ENCODE measurements at regions not wholly inside any gene's neighbourhood (a gene's known extent, or its start where the extent isn't known, plus 50 kb on each side); places are given as distances from the start of the nearest gene placed in this dataset.

DNA sequence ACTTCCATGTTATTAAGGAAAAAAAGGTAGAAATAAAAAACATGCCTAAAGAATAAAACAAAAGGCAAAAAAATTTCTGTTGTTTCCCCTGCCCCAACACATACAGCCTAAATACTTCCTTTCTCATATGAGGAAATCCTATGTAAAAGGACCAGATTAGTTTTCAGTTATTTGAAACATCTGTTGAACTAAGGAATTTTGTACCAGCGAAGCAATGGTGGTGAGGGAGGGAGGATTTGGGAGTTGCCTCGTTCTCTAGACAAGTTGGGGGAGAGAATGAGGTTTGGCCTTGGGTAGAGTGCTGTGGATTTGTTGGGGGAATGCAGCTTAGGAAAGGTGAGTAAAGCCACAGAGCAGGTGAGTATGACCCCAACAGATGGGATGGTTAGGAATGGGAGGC, 141.5 kb upstream of the RFLNA start:
- Histone ChIP-seq H3K36me3 (ENCODE audit: insufficient read depth, low read length) (no peaks in the 10 kb centered on the region), H3K4me3 (ENCODE audit: low read depth, low read length, poor library complexity, severe bottlenecking) (no peak overlapping the region), H3K9ac (ENCODE audit: low read length) (no peak overlapping the region), H3K9me3 (ENCODE audit: low read length) (no peaks in the 10 kb centered on the region), H4K20me1 (ENCODE audit: insufficient read depth, low read length) (no peaks in the 10 kb centered on the region), H3K27me3 (ENCODE audit: insufficient read depth, low read length) (no peaks in the 10 kb centered on the region; the same call in 1 of the 2 replicates), H3K9me2 (ENCODE audit: low read depth, low read length) (no peaks in the 10 kb centered on the region), H3K4me1 (ENCODE audit: insufficient read depth, low read length, severe bottlenecking) (no peaks in the 10 kb centered on the region), H2AFZ (ENCODE audit: low read length) (no peak overlapping the region), H3K27ac (ENCODE audit: low read depth, low read length, poor library complexity, severe bottlenecking) (no peak overlapping the region), H3K4me2 (ENCODE audit: low read length) (no peak overlapping the region), H3F3A (ENCODE audit: insufficient read depth, low read length) (no peaks in the 10 kb centered on the region), H3K79me2 (ENCODE audit: insufficient read depth, low read length) (no peaks in the 10 kb centered on the region)
- TF ChIP-seq CTCF (IDR thresholded peaks at IDR 0.05; ENCODE audit: low read length) (no peak), EZH2 (IDR thresholded peaks at IDR 0.05; ENCODE audit: borderline replicate concordance, low read length) (no peak)

- no peaks in the 10 kb centered on the region for H3K79me2 ChIP-seq (ENCODE audit: insufficient read depth, low read length)
- no peaks in the 10 kb centered on the region for H3K36me3 ChIP-seq (ENCODE audit: insufficient read depth, low read length)
- no peaks in the 10 kb centered on the region for H3K9me3 ChIP-seq (ENCODE audit: low read length)
- no peak overlapping the region for H3K27ac ChIP-seq (ENCODE audit: low read depth, low read length, poor library complexity, severe bottlenecking)
- H3K4me3 ChIP-seq (ENCODE audit: low read depth, low read length, poor library complexity, severe bottlenecking) = no peak overlapping the region
- no peak overlapping the region for H2AFZ ChIP-seq (ENCODE audit: low read length)
- H3K9me2 ChIP-seq (ENCODE audit: low read depth, low read length) = no peaks in the 10 kb centered on the region
- no peaks in the 10 kb centered on the region for H4K20me1 ChIP-seq (ENCODE audit: insufficient read depth, low read length)
- no peak overlapping the region for H3K4me2 ChIP-seq (ENCODE audit: low read length)
- TF ChIP-seq CTCF (IDR thresholded peaks at IDR 0.05; ENCODE audit: low read length) (no peak), EZH2 (IDR thresholded peaks at IDR 0.05; ENCODE audit: borderline replicate concordance, low read length) (no peak)
- no peaks in the 10 kb centered on the region for H3F3A ChIP-seq (ENCODE audit: insufficient read depth, low read length)
- no peaks in the 10 kb centered on the region; the same call in 1 of the 2 replicates for H3K27me3 ChIP-seq (ENCODE audit: insufficient read depth, low read length)
- no peaks in the 10 kb centered on the region for H3K4me1 ChIP-seq (ENCODE audit: insufficient read depth, low read length, severe bottlenecking)
- no peak overlapping the region for H3K9ac ChIP-seq (ENCODE audit: low read length)
Measured at GRCh38 chr12:124157406-124157805, 137.5 kb upstream of the RFLNA start.

DNA sequence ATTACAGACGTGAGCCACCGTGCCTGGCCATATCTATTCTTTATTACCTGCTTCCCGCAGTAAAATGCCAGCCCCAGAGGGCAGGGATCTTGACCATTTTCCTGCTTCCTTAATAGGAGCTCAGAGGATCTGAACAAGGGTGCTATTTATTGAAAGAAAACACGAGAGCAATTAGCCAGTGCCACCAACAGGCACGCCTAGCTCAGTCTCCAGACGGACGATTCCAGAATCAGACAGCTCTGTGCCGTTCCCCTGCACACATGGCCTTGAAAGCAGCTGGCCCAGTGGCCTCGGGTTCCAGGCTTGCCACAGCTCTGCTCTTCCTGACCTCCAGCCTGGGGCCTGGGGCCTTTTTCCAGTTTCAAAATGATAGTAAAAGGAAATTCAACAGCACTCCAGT, 135.2 kb upstream of the RFLNA start:
- Histone ChIP-seq H4K20me1 (ENCODE audit: insufficient read depth, low read length) (no peaks in the 10 kb centered on the region), H3F3A (ENCODE audit: insufficient read depth, low read length) (no peaks in the 10 kb centered on the region), H3K27me3 (ENCODE audit: insufficient read depth, low read length) (no peaks in the 10 kb centered on the region; the same call in 1 of the 2 replicates), H2AFZ (ENCODE audit: low read length) (no peak overlapping the region), H3K27ac (ENCODE audit: low read depth, low read length, poor library complexity, severe bottlenecking) (no peak overlapping the region), H3K9ac (ENCODE audit: low read length) (no peak overlapping the region), H3K36me3 (ENCODE audit: insufficient read depth, low read length) (no peaks in the 10 kb centered on the region), H3K79me2 (ENCODE audit: insufficient read depth, low read length) (no peaks in the 10 kb centered on the region), H3K9me2 (ENCODE audit: low read depth, low read length) (no peaks in the 10 kb centered on the region), H3K9me3 (ENCODE audit: low read length) (no peaks in the 10 kb centered on the region), H3K4me2 (ENCODE audit: low read length) (no peak overlapping the region), H3K4me1 (ENCODE audit: insufficient read depth, low read length, severe bottlenecking) (no peaks in the 10 kb centered on the region), H3K4me3 (ENCODE audit: low read depth, low read length, poor library complexity, severe bottlenecking) (no peak overlapping the region)
- TF ChIP-seq EZH2 (IDR thresholded peaks at IDR 0.05; ENCODE audit: borderline replicate concordance, low read length) = no peak
- TF ChIP-seq CTCF (IDR thresholded peaks at IDR 0.05; ENCODE audit: low read length) = no peak
